Neuron (in vitro differentiated cells): ENCODE measurements at regions not wholly inside any gene's neighbourhood (a gene's known extent, or its start where the extent isn't known, plus 50 kb on each side); places are given as distances from the start of the nearest gene placed in this dataset.
A peak's percentile ranks its signal among the peaks of the same experiment; 100 is the strongest.
"Not testable (repeated sequence)": the region's sequence is repeated elsewhere in the genome, so short reads cannot be mapped to it uniquely, and the experiment has no call there.

Experiments used
- H2AFZ ChIP-seq: one replicate; pipeline ENCODE4 v1.6.1; 2013; ENCODE audit warnings: low read depth, mild to moderate bottlenecking, inconsistent platforms, low read length, moderate library complexity
- H3K27me3 ChIP-seq: one replicate; pipeline ENCODE4 v1.6.1; 2013; ENCODE audit warnings: low read length; ENCODE audit not compliant: insufficient read depth
- H3K36me3 ChIP-seq: one replicate; pipeline ENCODE4 v1.6.1; 2013; ENCODE audit warnings: low read length; ENCODE audit not compliant: insufficient read depth
- H3K4me1 ChIP-seq: one replicate; pipeline ENCODE4 v1.6.1; 2013; ENCODE audit warnings: low read length; ENCODE audit not compliant: insufficient read depth
- H3K4me3 ChIP-seq: 2 replicates; pipeline ENCODE4 v1.5.1; 2013; ENCODE audit warnings: mild to moderate bottlenecking, low read length, moderate library complexity
- H3K9me3 ChIP-seq: one replicate; pipeline ENCODE4 v1.6.1; 2013; ENCODE audit warnings: low read length

DNA sequence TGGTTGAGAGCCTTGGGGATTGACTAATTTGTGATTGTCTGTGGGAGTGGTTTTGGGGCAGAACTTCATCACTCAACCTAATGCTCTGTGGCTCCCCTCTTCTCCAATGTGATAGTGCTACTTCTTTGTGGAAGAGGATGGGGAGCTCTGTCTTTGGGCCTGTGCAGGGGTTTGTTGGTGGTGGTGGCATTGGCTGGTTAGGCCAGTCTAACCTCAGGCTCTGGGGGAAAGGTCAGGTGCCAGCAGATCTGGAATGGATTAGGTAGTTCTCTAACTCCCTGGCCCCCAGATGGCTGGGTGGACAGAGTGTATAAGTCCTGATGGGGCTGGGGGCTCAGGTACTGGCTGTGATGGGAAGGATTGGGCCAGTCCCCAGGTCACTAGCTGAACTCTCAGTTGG is 129.0 kb upstream of the CHD6 start:
- no peaks in the 10 kb centered on the region for H3K9me3 ChIP-seq
- no peaks in the 10 kb centered on the region for H3K4me1 ChIP-seq
- H3K4me3 ChIP-seq: no peak overlapping the region
- no peaks in the 10 kb centered on the region for H3K27me3 ChIP-seq
- H3K36me3 ChIP-seq: no peaks in the 10 kb centered on the region
- no peak overlapping the region for H2AFZ ChIP-seq

GRCh38 chr20:41746635-41747034 is 128.5 kb upstream of the CHD6 start:
- H3K9me3 ChIP-seq: no peaks in the 10 kb centered on the region
- H3K27me3 ChIP-seq: no peaks in the 10 kb centered on the region
- H2AFZ ChIP-seq: no peak overlapping the region
- H3K36me3 ChIP-seq: no peaks in the 10 kb centered on the region
- no peaks in the 10 kb centered on the region for H3K4me1 ChIP-seq
- no peak overlapping the region for H3K4me3 ChIP-seq

GRCh38 chr20:41738604-41739206 is 120.5 kb upstream of the CHD6 start:
- Histone ChIP-seq H3K4me1 (no peaks in the 10 kb centered on the region), H3K4me3 (peak overlapping the region; percentile 14)

GRCh38 chr20:41735949-41736348 is 117.8 kb upstream of the CHD6 start:
- Histone ChIP-seq H2AFZ (no peak overlapping the region), H3K4me1 (no peaks in the 10 kb centered on the region), H3K9me3 (no peaks in the 10 kb centered on the region), H3K36me3 (no peaks in the 10 kb centered on the region), H3K27me3 (no peaks in the 10 kb centered on the region), H3K4me3 (no peak overlapping the region)

More at GRCh38 chr20:41738604-41739206, 120.5 kb upstream of the CHD6 start:
- Histone ChIP-seq H3K27me3 (no peaks in the 10 kb centered on the region), H3K36me3 (no peaks in the 10 kb centered on the region), H2AFZ (peak overlapping the region; percentile 23), H3K9me3 (no peaks in the 10 kb centered on the region)

- Histone ChIP-seq H3K4me3 (no peak overlapping the region), H3K9me3 (no peaks in the 10 kb centered on the region), H3K27me3 (no peaks in the 10 kb centered on the region), H2AFZ (no peak overlapping the region), H3K36me3 (no peaks in the 10 kb centered on the region), H3K4me1 (no peaks in the 10 kb centered on the region)
Measured at GRCh38 chr20:41734506-41734945, 116.3 kb upstream of the CHD6 start.

DNA sequence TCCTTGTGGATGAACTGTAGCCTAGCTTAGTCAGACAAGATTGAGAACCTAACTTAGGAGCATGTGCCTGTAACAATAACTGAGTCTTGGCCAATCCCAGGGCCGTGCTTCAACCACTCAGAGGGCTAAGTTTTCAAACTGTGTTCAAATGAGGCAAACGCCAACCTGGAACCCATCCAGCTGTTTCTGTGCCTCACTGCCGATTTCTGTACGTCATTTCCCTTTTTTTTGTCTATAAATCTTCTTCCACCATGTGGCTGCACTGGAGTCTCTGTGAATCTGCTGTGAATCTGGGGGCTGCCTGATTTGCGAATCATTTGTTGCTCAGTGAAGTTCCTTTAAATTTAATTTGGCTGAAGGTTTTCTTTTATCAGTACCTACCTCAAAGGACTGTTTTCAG is 115.0 kb upstream of the CHD6 start:
- Histone ChIP-seq H3K27me3 (no peaks in the 10 kb centered on the region), H3K9me3 (no peaks in the 10 kb centered on the region), H2AFZ (no peak overlapping the region), H3K36me3 (no peaks in the 10 kb centered on the region), H3K4me3 (no peak overlapping the region), H3K4me1 (no peaks in the 10 kb centered on the region)

- H3K4me3 ChIP-seq: not testable (repeated sequence)
Measured at GRCh38 chr20:41731198-41731597, 113.0 kb upstream of the CHD6 start.

GRCh38 chr20:41727681-41728080 is 109.5 kb upstream of the CHD6 start:
- not testable (repeated sequence) for H3K4me3 ChIP-seq, H3K27me3 ChIP-seq, H3K9me3 ChIP-seq, H3K4me1 ChIP-seq, H3K36me3 ChIP-seq, H2AFZ ChIP-seq

More at GRCh38 chr20:41731198-41731597, 113.0 kb upstream of the CHD6 start:
- H3K27me3 ChIP-seq, H3K9me3 ChIP-seq, H2AFZ ChIP-seq, H3K36me3 ChIP-seq, H3K4me1 ChIP-seq: not testable (repeated sequence)

DNA sequence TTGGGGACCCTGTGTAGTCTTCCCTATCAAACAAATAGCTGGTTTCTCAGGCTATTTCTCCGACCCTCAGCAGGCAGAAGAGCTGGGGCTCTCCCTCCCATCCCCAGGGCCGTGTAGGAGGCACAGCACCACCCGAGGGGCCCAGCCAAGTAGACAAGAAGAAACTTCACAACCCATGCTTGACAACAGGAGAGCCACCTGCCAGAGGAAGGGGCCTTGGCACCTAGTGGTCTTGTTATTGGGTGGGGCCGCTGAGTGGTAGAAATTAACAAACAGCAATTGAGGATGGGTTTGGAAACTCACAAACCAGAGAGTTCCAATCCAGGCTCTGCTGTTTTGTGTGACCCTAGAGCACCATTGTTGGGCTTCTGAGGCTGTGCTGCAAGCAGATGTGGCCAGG is 108.5 kb upstream of the CHD6 start:
- Histone ChIP-seq H3K9me3 (no peaks in the 10 kb centered on the region), H3K36me3 (no peaks in the 10 kb centered on the region), H2AFZ (no peak overlapping the region), H3K27me3 (no peaks in the 10 kb centered on the region), H3K4me3 (no peak overlapping the region), H3K4me1 (no peaks in the 10 kb centered on the region)

- H2AFZ ChIP-seq: no peak overlapping the region
- no peaks in the 10 kb centered on the region for H3K9me3 ChIP-seq
- no peaks in the 10 kb centered on the region for H3K27me3 ChIP-seq
- H3K4me1 ChIP-seq: no peaks in the 10 kb centered on the region
- no peak overlapping the region for H3K4me3 ChIP-seq
- no peaks in the 10 kb centered on the region for H3K36me3 ChIP-seq
Measured at GRCh38 chr20:41719151-41719550, 101.0 kb upstream of the CHD6 start.

GRCh38 chr20:41717483-41717882 is 99.3 kb upstream of the CHD6 start:
- H3K36me3 ChIP-seq: no peaks in the 10 kb centered on the region
- H3K4me3 ChIP-seq: no peak overlapping the region
- no peaks in the 10 kb centered on the region for H3K9me3 ChIP-seq
- H2AFZ ChIP-seq: no peak overlapping the region
- H3K27me3 ChIP-seq: no peaks in the 10 kb centered on the region
- no peaks in the 10 kb centered on the region for H3K4me1 ChIP-seq

DNA sequence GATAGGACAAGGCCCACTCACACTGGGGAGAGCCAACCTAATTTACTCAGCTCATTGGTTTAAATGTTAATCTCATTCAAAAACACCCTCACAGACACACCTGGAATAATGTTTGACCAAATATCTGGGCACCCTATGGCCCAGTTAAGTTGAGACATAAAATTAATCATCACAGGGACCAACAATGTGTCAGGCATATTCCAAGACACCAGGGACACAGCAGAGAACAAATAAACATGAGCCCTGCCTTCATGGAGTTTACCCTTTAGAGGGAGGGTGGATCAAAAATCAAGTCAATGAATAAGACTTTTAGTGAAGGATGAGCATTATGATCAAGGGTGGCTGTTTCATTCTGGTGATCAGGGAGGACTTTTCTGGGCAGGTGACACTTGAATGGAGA is 98.7 kb upstream of the CHD6 start:
- no peaks in the 10 kb centered on the region for H3K27me3 ChIP-seq
- no peaks in the 10 kb centered on the region for H3K36me3 ChIP-seq
- no peaks in the 10 kb centered on the region for H3K9me3 ChIP-seq
- H3K4me3 ChIP-seq: no peak overlapping the region
- H2AFZ ChIP-seq: no peak overlapping the region
- no peaks in the 10 kb centered on the region for H3K4me1 ChIP-seq

DNA sequence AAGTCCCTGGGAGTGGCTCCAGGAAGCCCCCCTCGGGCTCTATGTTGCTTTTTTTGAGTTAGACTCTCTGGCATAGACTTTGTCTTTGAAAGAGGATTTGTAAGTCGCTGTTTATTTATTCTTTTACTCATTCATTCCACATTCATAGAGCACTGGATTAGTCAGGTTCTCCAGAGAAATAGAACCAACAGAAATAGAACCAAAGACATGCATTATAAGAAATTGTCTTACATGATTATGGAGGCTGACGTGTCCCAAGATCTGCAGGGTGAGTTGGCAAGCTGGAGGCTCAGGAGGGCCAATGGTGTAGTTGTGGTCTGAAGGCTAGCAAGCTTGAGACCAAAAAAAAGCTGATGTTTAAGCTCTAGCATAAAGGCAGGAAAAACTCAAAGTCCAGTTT is 98.3 kb upstream of the CHD6 start:
- Histone ChIP-seq H3K4me1 (no peaks in the 10 kb centered on the region), H3K9me3 (no peaks in the 10 kb centered on the region), H3K4me3 (no peak overlapping the region), H3K36me3 (no peaks in the 10 kb centered on the region), H3K27me3 (no peaks in the 10 kb centered on the region), H2AFZ (no peak overlapping the region)

GRCh38 chr20:41715526-41715925 is 97.3 kb upstream of the CHD6 start:
- Histone ChIP-seq H3K27me3 (no peaks in the 10 kb centered on the region), H3K36me3 (no peaks in the 10 kb centered on the region), H3K9me3 (no peaks in the 10 kb centered on the region), H3K4me3 (no peak overlapping the region), H3K4me1 (no peaks in the 10 kb centered on the region), H2AFZ (no peak overlapping the region)
